ENCODE measurements at regions not wholly inside any gene's neighbourhood (a gene's known extent, or its start where the extent isn't known, plus 50 kb on each side); places are given as distances from the start of the nearest gene placed in this dataset.

GRCh38 chr5:125712397-125712796 is 710.8 kb upstream of the GRAMD2B start:
- Mint-ChIP-seq H3K9me3 (peaks cover 8% of the 10 kb centered on the region), H3K27me3 (no peaks in the 10 kb centered on the region), H3K27ac (no peak overlapping the region), H3K4me1 (ENCODE audit: low read depth) (no peaks in the 10 kb centered on the region), H3K4me3 (no peak overlapping the region), H3K36me3 (ENCODE audit: low read depth) (no peaks in the 10 kb centered on the region)
- TF ChIP-seq CTCF (IDR thresholded peaks at IDR 0.05): no peak
- H3K9me3 ChIP-seq (ENCODE audit: control insufficient read depth in 1 of 2, insufficient read depth in 1 of 2, low read length in 2 of 2): no peaks in the 10 kb centered on the region
- POLR2A ChIA-PET: no interaction called here
- ATAC-seq (ENCODE audit: poor library complexity) (no peak), DNase-seq (no peak)
- H3K27ac ChIP-seq (ENCODE audit: low read depth in 1 of 2, low read length in 2 of 2): no peak overlapping the region
- H3K4me3 ChIP-seq (ENCODE audit: low read length): no peak overlapping the region
- no peaks in the 10 kb centered on the region for H3K4me1 ChIP-seq (ENCODE audit: insufficient read depth, low read length)
- H3K27me3 ChIP-seq (ENCODE audit: control insufficient read depth in 1 of 2, insufficient read depth in 2 of 2, low read length in 2 of 2): no peaks in the 10 kb centered on the region
- no peaks in the 10 kb centered on the region for H3K36me3 ChIP-seq (ENCODE audit: insufficient read depth, low read length)
- CTCF ChIA-PET: no interaction called here
- intact Hi-C loops (cut with DNase I, micrococcal nuclease): no loop called here

- no peaks in the 10 kb centered on the region for H3K27me3 Mint-ChIP-seq
- H3K9me3 Mint-ChIP-seq: peaks cover 8% of the 10 kb centered on the region
- ChIA-PET POLR2A (no interaction called here), CTCF (no interaction called here)
- no peak overlapping the region for H3K27ac ChIP-seq (ENCODE audit: low read depth in 1 of 2, low read length in 2 of 2)
- no peaks in the 10 kb centered on the region for H3K4me1 ChIP-seq (ENCODE audit: insufficient read depth, low read length)
- H3K4me3 Mint-ChIP-seq: no peak overlapping the region
- no peak overlapping the region for H3K27ac Mint-ChIP-seq
- intact Hi-C loops (cut with DNase I, micrococcal nuclease): no loop called here
- no peak for ATAC-seq (ENCODE audit: poor library complexity)
- H3K36me3 Mint-ChIP-seq (ENCODE audit: low read depth): no peaks in the 10 kb centered on the region
- no peak for TF ChIP-seq CTCF (IDR thresholded peaks at IDR 0.05)
- DNase-seq: no peak
- H3K9me3 ChIP-seq (ENCODE audit: control insufficient read depth in 1 of 2, insufficient read depth in 1 of 2, low read length in 2 of 2): no peaks in the 10 kb centered on the region
- H3K27me3 ChIP-seq (ENCODE audit: control insufficient read depth in 1 of 2, insufficient read depth in 2 of 2, low read length in 2 of 2): no peaks in the 10 kb centered on the region
- no peak overlapping the region for H3K4me3 ChIP-seq (ENCODE audit: low read length)
- no peaks in the 10 kb centered on the region for H3K36me3 ChIP-seq (ENCODE audit: insufficient read depth, low read length)
- H3K4me1 Mint-ChIP-seq (ENCODE audit: low read depth): no peaks in the 10 kb centered on the region
Observed at GRCh38 chr5:125713109-125713805, 710.0 kb upstream of the GRAMD2B start.

- Mint-ChIP-seq H3K27me3 (no peaks in the 10 kb centered on the region), H3K27ac (no peak overlapping the region), H3K4me3 (no peak overlapping the region), H3K36me3 (ENCODE audit: low read depth) (no peaks in the 10 kb centered on the region), H3K4me1 (ENCODE audit: low read depth) (no peaks in the 10 kb centered on the region), H3K9me3 (peaks cover 7% of the 10 kb centered on the region)
- Histone ChIP-seq H3K27me3 (ENCODE audit: control insufficient read depth in 1 of 2, insufficient read depth in 2 of 2, low read length in 2 of 2) (no peaks in the 10 kb centered on the region), H3K27ac (ENCODE audit: low read depth in 1 of 2, low read length in 2 of 2) (no peak overlapping the region), H3K36me3 (ENCODE audit: insufficient read depth, low read length) (no peaks in the 10 kb centered on the region), H3K9me3 (ENCODE audit: control insufficient read depth in 1 of 2, insufficient read depth in 1 of 2, low read length in 2 of 2) (no peaks in the 10 kb centered on the region), H3K4me3 (ENCODE audit: low read length) (no peak overlapping the region), H3K4me1 (ENCODE audit: insufficient read depth, low read length) (no peaks in the 10 kb centered on the region)
- POLR2A ChIA-PET: no interaction called here
- CTCF ChIA-PET: no interaction called here
- intact Hi-C loops (cut with DNase I, micrococcal nuclease): no loop called here
- DNase-seq: no peak
- ATAC-seq (ENCODE audit: poor library complexity): no peak
- no peak for TF ChIP-seq CTCF (IDR thresholded peaks at IDR 0.05)
Observed at GRCh38 chr5:125715216-125715615, 708.0 kb upstream of the GRAMD2B start.

Measured in CD4-positive, alpha-beta T cell (primary cell).